ENCODE measurements at regions not wholly inside any gene's neighbourhood (a gene's known extent, or its start where the extent isn't known, plus 50 kb on each side); places are given as distances from the start of the nearest gene placed in this dataset.
"Not testable (repeated sequence)": the region's sequence is repeated elsewhere in the genome, so short reads cannot be mapped to it uniquely, and the experiment has no call there.

DNA sequence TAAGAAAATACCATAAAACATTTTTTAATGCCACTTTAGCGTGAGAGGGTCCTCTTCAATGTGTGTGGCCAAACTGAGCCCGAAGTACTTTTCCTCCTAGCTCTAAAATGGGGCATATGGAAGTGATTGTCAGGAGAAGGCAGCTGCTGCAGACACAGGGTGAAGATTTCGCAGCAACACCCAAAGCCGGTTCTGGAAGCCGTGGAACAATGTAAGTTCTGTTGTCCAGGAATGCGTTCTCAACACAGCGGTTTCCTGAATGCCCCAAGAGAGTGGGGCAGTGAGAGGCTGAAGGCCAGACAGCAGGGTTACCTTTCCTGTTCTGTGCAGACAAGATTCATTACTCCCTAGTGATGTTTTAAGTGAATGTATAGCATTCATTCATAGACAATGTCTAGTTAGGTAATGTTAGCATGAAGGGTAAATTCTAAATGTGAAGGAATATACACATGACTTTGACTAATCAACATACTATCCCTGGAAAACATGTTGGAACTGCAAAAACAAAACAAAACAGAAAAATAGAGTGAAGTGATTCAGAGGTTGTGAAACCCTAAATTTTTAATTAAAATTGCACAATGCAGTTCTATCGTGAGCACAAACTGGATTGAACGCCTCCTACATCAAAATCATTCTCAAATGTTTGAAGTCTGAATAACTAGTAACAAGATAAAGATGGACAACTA is 197.0 kb upstream of the SEMA6A start:
- ChIA-PET POLR2A (no interaction called here), CTCF (no interaction called here)
- TF ChIP-seq, protein P1, sequence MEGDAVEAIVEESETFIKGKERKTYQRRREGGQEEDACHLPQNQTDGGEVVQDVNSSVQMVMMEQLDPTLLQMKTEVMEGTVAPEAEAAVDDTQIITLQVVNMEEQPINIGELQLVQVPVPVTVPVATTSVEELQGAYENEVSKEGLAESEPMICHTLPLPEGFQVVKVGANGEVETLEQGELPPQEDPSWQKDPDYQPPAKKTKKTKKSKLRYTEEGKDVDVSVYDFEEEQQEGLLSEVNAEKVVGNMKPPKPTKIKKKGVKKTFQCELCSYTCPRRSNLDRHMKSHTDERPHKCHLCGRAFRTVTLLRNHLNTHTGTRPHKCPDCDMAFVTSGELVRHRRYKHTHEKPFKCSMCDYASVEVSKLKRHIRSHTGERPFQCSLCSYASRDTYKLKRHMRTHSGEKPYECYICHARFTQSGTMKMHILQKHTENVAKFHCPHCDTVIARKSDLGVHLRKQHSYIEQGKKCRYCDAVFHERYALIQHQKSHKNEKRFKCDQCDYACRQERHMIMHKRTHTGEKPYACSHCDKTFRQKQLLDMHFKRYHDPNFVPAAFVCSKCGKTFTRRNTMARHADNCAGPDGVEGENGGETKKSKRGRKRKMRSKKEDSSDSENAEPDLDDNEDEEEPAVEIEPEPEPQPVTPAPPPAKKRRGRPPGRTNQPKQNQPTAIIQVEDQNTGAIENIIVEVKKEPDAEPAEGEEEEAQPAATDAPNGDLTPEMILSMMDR (IDR thresholded peaks at IDR 0.05): no peak
- ATAC-seq (ENCODE audit: low read depth) (no peak), DNase-seq (no peak)
- H3K27me3 Mint-ChIP-seq: no peaks in the 10 kb centered on the region
- H3K36me3 Mint-ChIP-seq (ENCODE audit: low read depth): no peaks in the 10 kb centered on the region
- H3K4me1 Mint-ChIP-seq: no peaks in the 10 kb centered on the region
- intact Hi-C loops (cut with micrococcal nuclease): no loop called here
- H3K4me3 Mint-ChIP-seq: no peak overlapping the region
- no peaks in the 10 kb centered on the region for H3K9me3 Mint-ChIP-seq
- H3K27ac Mint-ChIP-seq: no peak overlapping the region

DNA sequence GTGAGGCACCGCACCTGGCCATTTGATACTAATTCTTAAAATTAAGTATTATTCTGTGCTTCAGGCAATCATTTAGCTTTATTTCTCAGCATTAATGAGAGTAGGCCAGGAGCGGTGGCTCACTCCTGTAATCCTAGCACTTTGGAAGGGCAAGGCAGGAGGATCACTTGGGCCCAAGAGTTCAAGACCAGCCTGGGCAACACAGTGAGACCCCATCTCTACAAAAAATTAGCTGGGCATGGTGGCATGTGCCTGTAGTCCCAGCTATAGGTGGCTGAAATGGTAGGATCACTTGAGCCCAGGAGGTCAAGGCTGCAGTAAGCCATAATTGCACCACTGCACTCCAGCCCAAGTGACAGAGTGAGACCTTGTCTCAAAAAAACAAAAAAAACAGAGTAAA is 195.3 kb upstream of the SEMA6A start:
- H3K9me3 Mint-ChIP-seq; CTCF ChIA-PET; ATAC-seq (ENCODE audit: low read depth); H3K27ac Mint-ChIP-seq; H3K27me3 Mint-ChIP-seq; POLR2A ChIA-PET; intact Hi-C loops (cut with micrococcal nuclease); H3K36me3 Mint-ChIP-seq (ENCODE audit: low read depth); DNase-seq; H3K4me3 Mint-ChIP-seq; H3K4me1 Mint-ChIP-seq: not testable (repeated sequence)

DNA sequence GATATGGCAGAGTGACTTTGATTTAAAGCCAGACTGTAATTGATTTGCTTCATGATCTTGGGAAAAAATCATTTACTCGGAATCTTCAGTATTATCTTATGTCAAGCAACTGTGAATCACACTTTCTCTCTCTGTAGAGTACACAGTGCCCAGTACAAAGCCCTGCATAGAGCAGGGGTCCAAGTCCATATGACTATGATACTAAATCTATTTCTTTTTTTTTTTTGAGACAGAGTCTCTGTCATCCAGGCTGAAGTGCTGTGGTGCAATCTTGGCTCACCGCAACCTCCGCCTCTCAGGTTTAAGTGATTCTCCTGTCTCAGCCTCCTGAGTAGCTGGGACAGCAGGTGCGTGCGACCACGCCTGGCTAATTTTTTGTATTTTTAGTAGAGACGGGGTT is 194.8 kb upstream of the SEMA6A start:
- Mint-ChIP-seq H3K4me1 (no peaks in the 10 kb centered on the region), H3K4me3 (no peak overlapping the region), H3K36me3 (ENCODE audit: low read depth) (no peaks in the 10 kb centered on the region), H3K27me3 (no peaks in the 10 kb centered on the region), H3K27ac (no peak overlapping the region), H3K9me3 (no peaks in the 10 kb centered on the region)
- ATAC-seq (ENCODE audit: low read depth): no peak
- intact Hi-C loops (cut with micrococcal nuclease): no loop called here
- TF ChIP-seq, protein P1 (IDR thresholded peaks at IDR 0.05): no peak
- ChIA-PET CTCF (no interaction called here), POLR2A (no interaction called here)
- DNase-seq: no peak

GRCh38 chr5:116766470-116766947 is 191.9 kb upstream of the SEMA6A start:
- H3K4me3 Mint-ChIP-seq: no peak overlapping the region
- ChIA-PET CTCF (no interaction called here), POLR2A (no interaction called here)
- intact Hi-C loops (cut with micrococcal nuclease): no loop called here
- H3K36me3 Mint-ChIP-seq (ENCODE audit: low read depth): no peaks in the 10 kb centered on the region
- H3K9me3 Mint-ChIP-seq: no peaks in the 10 kb centered on the region
- no peaks in the 10 kb centered on the region for H3K27me3 Mint-ChIP-seq
- H3K27ac Mint-ChIP-seq: no peak overlapping the region
- ATAC-seq (ENCODE audit: low read depth) (no peak), DNase-seq (no peak)
- H3K4me1 Mint-ChIP-seq: no peaks in the 10 kb centered on the region
- TF ChIP-seq, protein P1 (IDR thresholded peaks at IDR 0.05): no peak

- Mint-ChIP-seq H3K27ac (no peak overlapping the region), H3K4me1 (no peaks in the 10 kb centered on the region), H3K4me3 (no peak overlapping the region), H3K27me3 (no peaks in the 10 kb centered on the region), H3K36me3 (ENCODE audit: low read depth) (no peaks in the 10 kb centered on the region), H3K9me3 (no peaks in the 10 kb centered on the region)
- intact Hi-C loops (cut with micrococcal nuclease): no loop called here
- DNase-seq: no peak
- no peak for ATAC-seq (ENCODE audit: low read depth)
- ChIA-PET POLR2A (no interaction called here), CTCF (no interaction called here)
- TF ChIP-seq, protein P1 (IDR thresholded peaks at IDR 0.05): no peak
These were observed 190.8 kb upstream of the SEMA6A start for GRCh38 chr5:116765441-116765840.

- intact Hi-C loops (cut with micrococcal nuclease): no loop called here
- ChIA-PET CTCF (no interaction called here), POLR2A (no interaction called here)
- Mint-ChIP-seq H3K4me1 (no peaks in the 10 kb centered on the region), H3K9me3 (no peaks in the 10 kb centered on the region), H3K27me3 (no peaks in the 10 kb centered on the region), H3K36me3 (ENCODE audit: low read depth) (no peaks in the 10 kb centered on the region), H3K27ac (no peak overlapping the region), H3K4me3 (no peak overlapping the region)
- ATAC-seq (ENCODE audit: low read depth) (no peak), DNase-seq (no peak)
- TF ChIP-seq, protein P1 (IDR thresholded peaks at IDR 0.05): no peak
These were observed 190.3 kb upstream of the SEMA6A start for GRCh38 chr5:116764941-116765340.

All from activated B cell treated with CpG ODN at 0.5 μM for 24 hours (primary cell).